Activated naive CD4-positive, alpha-beta T cell treated with anti-CD3 and anti-CD28 coated beads, Interleukin-2, amount 10 ng/mL, durations not matched to agents 7 days and 5 days (primary cell): ENCODE measurements at regions not wholly inside any gene's neighbourhood (a gene's known extent, or its start where the extent isn't known, plus 50 kb on each side); places are given as distances from the start of the nearest gene placed in this dataset.

Source experiments
- CTCF ChIA-PET: fragments of 350-600 bp; sonication (Branson Sonifier 250); formaldehyde crosslinking; loops from one replicate; lab custom pipeline; 2021; ENCODE audit warnings: antibody characterized with exemption; lab: Charles Lee
- DNase-seq: peaks from one replicate; pipeline ENCODE4 v3.0.0-alpha.2; 2020
- H3K27ac Mint-ChIP-seq: one replicate; pipeline ENCODE4 v1.8.0; 2021; ENCODE audit warnings: mild to moderate bottlenecking, moderate library complexity, mixed read lengths
- H3K27me3 Mint-ChIP-seq: one replicate; pipeline ENCODE4 v1.8.0; 2021; ENCODE audit warnings: mild to moderate bottlenecking, mixed read lengths
- H3K36me3 Mint-ChIP-seq: one replicate; pipeline ENCODE4 v1.8.0; 2021; ENCODE audit warnings: mixed read lengths
- H3K4me1 Mint-ChIP-seq: one replicate; pipeline ENCODE4 v1.8.0; 2021; ENCODE audit warnings: mixed read lengths
- H3K4me3 Mint-ChIP-seq: one replicate; pipeline ENCODE4 v1.8.0; 2021; ENCODE audit warnings: mild to moderate bottlenecking, moderate library complexity, mixed read lengths
- H3K9me3 Mint-ChIP-seq: one replicate; pipeline ENCODE4 v1.8.0; 2021; ENCODE audit warnings: mixed read lengths

- H3K27me3 Mint-ChIP-seq = no peaks in the 10 kb centered on the region
- no peak overlapping the region for H3K4me3 Mint-ChIP-seq
- no peaks in the 10 kb centered on the region for H3K4me1 Mint-ChIP-seq
- H3K9me3 Mint-ChIP-seq = no peaks in the 10 kb centered on the region
- no peak overlapping the region for H3K27ac Mint-ChIP-seq
- DNase-seq = no peak
- H3K36me3 Mint-ChIP-seq = no peaks in the 10 kb centered on the region
- CTCF ChIA-PET = no interaction called here
Observed at GRCh38 chr19:5268801-5269200, 71.8 kb downstream of the PTPRS start.

- Mint-ChIP-seq H3K4me1 (no peaks in the 10 kb centered on the region), H3K27ac (no peak overlapping the region), H3K9me3 (no peaks in the 10 kb centered on the region), H3K4me3 (no peak overlapping the region), H3K36me3 (no peaks in the 10 kb centered on the region), H3K27me3 (no peaks in the 10 kb centered on the region)
- CTCF ChIA-PET = no interaction called here
- no peak for DNase-seq
Observed at GRCh38 chr19:5265260-5265659, 75.4 kb downstream of the PTPRS start.

- no peak overlapping the region for H3K27ac Mint-ChIP-seq
- H3K4me1 Mint-ChIP-seq = no peaks in the 10 kb centered on the region
- no peak for DNase-seq
- CTCF ChIA-PET = no interaction called here
- no peaks in the 10 kb centered on the region for H3K9me3 Mint-ChIP-seq
- H3K4me3 Mint-ChIP-seq = no peak overlapping the region
- H3K36me3 Mint-ChIP-seq = no peaks in the 10 kb centered on the region
- H3K27me3 Mint-ChIP-seq = no peaks in the 10 kb centered on the region
Observed at GRCh38 chr19:5264453-5264852, 76.2 kb downstream of the PTPRS start.

- Mint-ChIP-seq H3K27me3 (no peaks in the 10 kb centered on the region), H3K4me1 (no peaks in the 10 kb centered on the region)
Observed at GRCh38 chr19:5263615-5264014, 77.0 kb downstream of the PTPRS start.

GRCh38 chr19:5262721-5263120, 77.9 kb downstream of the PTPRS start:
- no peak for DNase-seq
- H3K4me1 Mint-ChIP-seq = no peaks in the 10 kb centered on the region
- no peaks in the 10 kb centered on the region for H3K9me3 Mint-ChIP-seq
- no peak overlapping the region for H3K27ac Mint-ChIP-seq
- H3K27me3 Mint-ChIP-seq = no peaks in the 10 kb centered on the region
- H3K4me3 Mint-ChIP-seq = no peak overlapping the region
- no peaks in the 10 kb centered on the region for H3K36me3 Mint-ChIP-seq
- CTCF ChIA-PET = no interaction called here

More at GRCh38 chr19:5263615-5264014, 77.0 kb downstream of the PTPRS start:
- CTCF ChIA-PET = no interaction called here
- DNase-seq = no peak
- Mint-ChIP-seq H3K9me3 (no peaks in the 10 kb centered on the region), H3K36me3 (no peaks in the 10 kb centered on the region), H3K4me3 (no peak overlapping the region), H3K27ac (no peak overlapping the region)

- CTCF ChIA-PET = no interaction called here
- Mint-ChIP-seq H3K4me1 (no peaks in the 10 kb centered on the region), H3K27ac (no peak overlapping the region), H3K36me3 (no peaks in the 10 kb centered on the region), H3K4me3 (no peak overlapping the region), H3K27me3 (no peaks in the 10 kb centered on the region), H3K9me3 (no peaks in the 10 kb centered on the region)
- no peak for DNase-seq
Observed at GRCh38 chr19:5261156-5261890, 79.3 kb downstream of the PTPRS start.

GRCh38 chr19:5260381-5260967, 80.1 kb downstream of the PTPRS start:
- no peaks in the 10 kb centered on the region for H3K36me3 Mint-ChIP-seq
- no peaks in the 10 kb centered on the region for H3K4me1 Mint-ChIP-seq
- peaks cover 6% of the 10 kb centered on the region for H3K9me3 Mint-ChIP-seq
- no peak overlapping the region for H3K27ac Mint-ChIP-seq
- H3K4me3 Mint-ChIP-seq = no peak overlapping the region
- DNase-seq = no peak
- CTCF ChIA-PET = no interaction called here
- H3K27me3 Mint-ChIP-seq = no peaks in the 10 kb centered on the region

GRCh38 chr19:5259750-5260149, 80.9 kb downstream of the PTPRS start:
- peaks cover 2% of the 10 kb centered on the region for H3K36me3 Mint-ChIP-seq
- CTCF ChIA-PET = no interaction called here

GRCh38 chr19:5257155-5258045, 83.2 kb downstream of the PTPRS start:
- H3K4me3 Mint-ChIP-seq = no peak overlapping the region
- no peaks in the 10 kb centered on the region for H3K27me3 Mint-ChIP-seq
- peaks cover 14% of the 10 kb centered on the region for H3K9me3 Mint-ChIP-seq
- no peak overlapping the region for H3K27ac Mint-ChIP-seq
- peaks cover 2% of the 10 kb centered on the region for H3K36me3 Mint-ChIP-seq
- CTCF ChIA-PET = no interaction called here
- H3K4me1 Mint-ChIP-seq = no peaks in the 10 kb centered on the region
- DNase-seq = no peak

More at GRCh38 chr19:5259750-5260149, 80.9 kb downstream of the PTPRS start:
- no peak for DNase-seq
- Mint-ChIP-seq H3K27ac (no peak overlapping the region), H3K9me3 (peaks cover 10% of the 10 kb centered on the region), H3K4me3 (no peak overlapping the region), H3K27me3 (no peaks in the 10 kb centered on the region), H3K4me1 (no peaks in the 10 kb centered on the region)

- CTCF ChIA-PET = interaction anchor here (0.7 kb wide), 1 partner anchor 284 kb away, joined by 3 read pairs; no protein-coding TSS in a partner anchor
- H3K27me3 Mint-ChIP-seq = no peaks in the 10 kb centered on the region
- no peak for DNase-seq
- H3K27ac Mint-ChIP-seq = no peak overlapping the region
- no peaks in the 10 kb centered on the region for H3K4me1 Mint-ChIP-seq
- H3K36me3 Mint-ChIP-seq = peaks cover 2% of the 10 kb centered on the region
- H3K4me3 Mint-ChIP-seq = no peak overlapping the region
- peaks cover 14% of the 10 kb centered on the region for H3K9me3 Mint-ChIP-seq
Observed at GRCh38 chr19:5255602-5256231, 84.9 kb downstream of the PTPRS start.

- H3K4me3 Mint-ChIP-seq = no peak overlapping the region
- peaks cover 14% of the 10 kb centered on the region for H3K9me3 Mint-ChIP-seq
- no peaks in the 10 kb centered on the region for H3K27me3 Mint-ChIP-seq
Observed at GRCh38 chr19:5254944-5255343, 85.7 kb downstream of the PTPRS start.

GRCh38 chr19:5254543-5254942, 86.1 kb downstream of the PTPRS start:
- no peak overlapping the region for H3K4me3 Mint-ChIP-seq
- H3K27ac Mint-ChIP-seq = no peak overlapping the region
- DNase-seq = no peak
- H3K27me3 Mint-ChIP-seq = no peaks in the 10 kb centered on the region
- H3K9me3 Mint-ChIP-seq = peaks cover 14% of the 10 kb centered on the region
- H3K4me1 Mint-ChIP-seq = no peaks in the 10 kb centered on the region
- CTCF ChIA-PET = no interaction called here
- H3K36me3 Mint-ChIP-seq = peaks cover 2% of the 10 kb centered on the region

More at GRCh38 chr19:5254944-5255343, 85.7 kb downstream of the PTPRS start:
- Mint-ChIP-seq H3K4me1 (no peaks in the 10 kb centered on the region), H3K27ac (no peak overlapping the region), H3K36me3 (peaks cover 2% of the 10 kb centered on the region)
- DNase-seq = no peak
- CTCF ChIA-PET = no interaction called here

- no peaks in the 10 kb centered on the region for H3K4me1 Mint-ChIP-seq
Observed at GRCh38 chr19:5253406-5254110, 87.1 kb downstream of the PTPRS start.

More at GRCh38 chr19:5253406-5254110, 87.1 kb downstream of the PTPRS start:
- no peak overlapping the region for H3K27ac Mint-ChIP-seq
- H3K9me3 Mint-ChIP-seq = peaks cover 14% of the 10 kb centered on the region
- no peak overlapping the region for H3K4me3 Mint-ChIP-seq
- H3K27me3 Mint-ChIP-seq = no peaks in the 10 kb centered on the region
- DNase-seq = no peak
- CTCF ChIA-PET = interaction anchor here (0.6 kb wide), 1 partner anchor 26 kb away, joined by 3 read pairs; no protein-coding TSS in a partner anchor
- peaks cover 2% of the 10 kb centered on the region for H3K36me3 Mint-ChIP-seq
